ENCODE measurements at regions not wholly inside any gene's neighbourhood (a gene's known extent, or its start where the extent isn't known, plus 50 kb on each side); places are given as distances from the start of the nearest gene placed in this dataset.
A peak's percentile ranks its signal among the peaks of the same experiment; 100 is the strongest.
"Not testable (repeated sequence)": the region's sequence is repeated elsewhere in the genome, so short reads cannot be mapped to it uniquely, and the experiment has no call there.

DNA sequence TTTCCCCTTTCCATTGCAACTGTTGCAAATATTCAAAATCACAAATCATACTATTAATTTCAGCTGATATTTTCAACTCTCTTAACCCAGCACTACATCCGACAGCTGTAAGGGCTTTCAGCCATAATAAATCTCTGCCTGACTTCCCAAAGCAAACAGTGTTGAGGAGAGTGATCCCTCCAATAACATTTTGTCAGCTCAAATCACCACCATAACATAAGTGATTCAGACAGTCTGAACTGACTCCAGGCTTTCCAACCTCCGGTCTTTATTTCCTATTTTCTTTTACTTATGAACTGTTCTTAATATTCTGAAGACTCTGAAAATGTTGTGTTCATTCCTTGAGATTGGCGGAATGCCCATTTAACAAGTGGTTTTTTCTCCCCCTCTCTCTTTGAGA, 1085.9 kb downstream of the GATA3 start:
- no peak for DNase-seq (ENCODE audit: low read depth)

DNA sequence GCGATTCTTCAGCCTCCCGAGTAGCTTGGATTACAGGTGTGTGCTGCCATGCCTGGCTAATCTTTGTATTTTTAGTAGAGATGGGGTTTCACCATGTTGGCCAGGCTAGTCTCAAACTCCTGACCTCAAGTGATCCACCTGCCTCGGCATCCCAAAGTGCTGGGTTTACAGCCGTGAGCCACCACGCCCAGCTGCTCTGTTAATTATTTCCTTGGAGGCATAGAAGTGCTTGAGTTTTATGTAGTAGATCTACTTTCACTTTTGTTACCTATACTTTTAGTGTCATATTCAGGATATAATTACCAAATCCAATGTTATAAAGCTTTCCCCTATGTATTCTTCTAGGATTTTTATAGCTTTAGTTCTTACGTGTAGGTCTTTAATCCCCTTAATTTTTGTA, 1093.0 kb downstream of the GATA3 start:
- DNase-seq (ENCODE audit: low read depth) = no peak

DNA sequence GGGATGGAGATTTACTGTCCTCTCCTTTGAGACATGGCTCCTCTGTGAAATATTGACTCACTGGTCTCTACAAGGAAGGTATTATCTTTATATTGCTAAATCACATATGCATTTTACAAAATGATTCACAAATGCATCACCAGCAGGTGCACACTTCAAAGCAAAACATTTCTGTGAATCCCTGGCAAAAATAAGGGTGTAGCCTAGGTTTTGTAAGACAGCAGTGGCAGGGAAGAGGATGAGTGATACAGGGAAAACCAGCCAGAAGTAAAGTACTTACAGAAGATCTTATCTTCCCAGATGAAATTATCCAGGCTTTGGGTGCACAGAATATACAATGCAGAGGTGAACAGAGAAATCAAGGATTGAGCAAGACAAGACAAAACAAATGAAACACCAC, 1094.6 kb downstream of the GATA3 start:
- DNase-seq (ENCODE audit: low read depth) = no peak

DNA sequence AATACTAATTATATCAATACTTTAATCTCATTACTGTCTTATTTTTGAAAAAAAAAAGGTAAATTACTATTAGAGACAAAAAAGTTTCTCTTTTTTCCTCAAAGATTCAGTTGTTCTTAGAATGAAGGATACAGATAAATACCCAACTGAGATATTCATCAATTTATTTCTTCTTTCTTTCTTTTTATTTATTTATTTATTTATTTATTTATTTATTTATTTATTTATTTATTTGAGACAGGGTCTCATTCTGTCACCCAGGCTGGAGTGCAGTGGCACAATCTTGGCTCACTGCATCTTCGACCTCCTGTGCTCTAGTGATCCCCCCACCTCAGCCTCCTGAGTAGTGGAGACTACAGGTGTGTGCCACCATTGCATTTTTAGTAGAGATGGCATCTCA, 1098.6 kb downstream of the GATA3 start:
- DNase-seq (ENCODE audit: low read depth) = not testable (repeated sequence)

DNA sequence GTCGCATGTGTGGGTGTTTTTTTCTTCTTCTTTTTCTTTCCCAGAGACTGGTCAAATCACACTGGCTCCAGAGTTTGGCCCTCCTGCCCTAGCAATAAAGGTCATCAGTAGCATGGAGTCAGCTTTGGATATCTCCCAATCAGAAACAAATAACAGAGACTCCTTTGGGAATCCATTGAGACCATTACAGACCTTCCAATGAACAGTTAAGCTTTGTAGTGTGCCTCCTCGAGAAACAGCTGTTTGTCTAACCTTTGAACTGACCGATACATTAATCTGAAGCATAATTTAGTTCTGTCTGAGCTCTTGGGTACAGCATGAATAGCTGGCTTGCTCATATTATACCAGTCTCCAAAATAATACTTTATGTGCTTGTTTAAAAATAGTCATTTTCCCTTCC, 1103.2 kb downstream of the GATA3 start:
- DNase-seq (ENCODE audit: low read depth) = no peak

DNA sequence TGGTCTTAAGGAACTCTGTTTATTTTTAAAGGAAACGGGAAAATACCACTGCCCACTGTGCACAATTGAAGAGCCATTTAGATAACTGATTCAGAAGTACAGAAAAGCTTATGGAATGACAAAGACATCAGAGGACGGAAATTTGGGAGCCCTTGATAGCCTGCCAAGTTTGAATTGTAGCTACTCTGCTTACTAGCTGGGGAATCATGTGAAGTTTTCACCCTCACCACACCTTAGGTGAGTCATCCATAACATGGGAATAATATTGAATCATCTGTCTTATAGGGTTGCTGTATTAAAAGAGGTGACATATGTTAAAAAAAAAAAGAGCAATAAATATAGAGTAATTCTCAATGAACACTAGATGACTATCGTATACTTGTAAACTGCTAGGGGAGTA, 1104.2 kb downstream of the GATA3 start:
- DNase-seq (ENCODE audit: low read depth) = no peak

DNA sequence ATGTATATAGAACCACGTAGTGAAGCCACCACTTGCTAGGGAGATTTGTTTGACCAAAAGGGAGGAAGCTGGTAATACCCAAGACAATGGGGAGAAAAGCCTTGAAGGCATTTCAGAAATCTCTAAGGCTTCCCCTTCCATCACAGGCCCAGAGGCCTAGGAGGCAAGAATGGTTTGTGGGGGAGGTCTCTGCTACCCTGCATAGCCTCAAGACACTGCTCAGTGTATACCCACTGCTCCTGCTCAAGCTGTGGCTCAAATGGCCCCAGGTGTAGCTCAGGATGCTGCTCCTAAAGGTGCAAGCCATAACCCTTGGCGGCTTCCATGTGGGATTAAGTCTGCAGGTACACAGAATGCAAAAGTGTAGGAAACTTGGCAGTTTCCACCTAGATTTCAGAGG, 1105.8 kb downstream of the GATA3 start:
- no peak for DNase-seq (ENCODE audit: low read depth)

DNA sequence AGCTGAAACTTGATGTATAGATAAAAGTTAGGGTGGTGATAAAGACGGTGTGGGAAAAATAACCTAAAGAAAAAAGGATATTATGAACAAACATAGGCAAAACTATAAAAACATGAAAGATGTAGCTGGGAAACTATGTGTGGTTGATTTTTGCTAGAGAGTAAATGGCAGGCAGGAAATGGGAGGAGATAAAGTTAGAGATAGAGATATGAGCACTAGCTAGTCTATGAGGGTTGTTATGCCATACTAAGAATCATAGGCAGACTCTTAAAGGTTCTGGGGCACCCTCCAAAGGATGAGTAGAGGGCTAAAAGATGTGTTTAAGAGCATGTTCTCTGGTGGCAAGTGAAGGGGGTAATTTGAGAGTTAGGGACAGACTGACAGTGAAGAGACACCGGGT, 1109.2 kb downstream of the GATA3 start:
- DNase-seq (ENCODE audit: low read depth) = no peak

DNA sequence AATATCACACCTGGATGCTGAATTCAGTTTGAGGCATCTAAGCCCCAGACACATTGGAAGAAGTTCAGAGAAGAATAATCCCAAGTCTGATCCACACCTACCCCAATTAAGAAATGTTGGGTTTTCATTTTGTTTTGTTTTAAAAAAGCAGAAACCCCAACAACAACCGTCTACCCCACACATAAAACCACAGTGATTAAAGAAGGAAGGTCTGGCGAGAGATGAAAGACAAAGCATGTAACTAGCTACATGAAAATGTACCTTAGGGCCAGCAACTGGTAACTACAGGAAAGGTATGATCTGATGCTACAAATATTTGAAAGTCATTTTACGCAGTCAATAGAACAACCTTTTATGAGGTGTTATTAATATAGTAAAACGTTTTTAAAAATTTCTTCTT, 1112.3 kb downstream of the GATA3 start:
- DNase-seq (ENCODE audit: low read depth) = no peak

DNA sequence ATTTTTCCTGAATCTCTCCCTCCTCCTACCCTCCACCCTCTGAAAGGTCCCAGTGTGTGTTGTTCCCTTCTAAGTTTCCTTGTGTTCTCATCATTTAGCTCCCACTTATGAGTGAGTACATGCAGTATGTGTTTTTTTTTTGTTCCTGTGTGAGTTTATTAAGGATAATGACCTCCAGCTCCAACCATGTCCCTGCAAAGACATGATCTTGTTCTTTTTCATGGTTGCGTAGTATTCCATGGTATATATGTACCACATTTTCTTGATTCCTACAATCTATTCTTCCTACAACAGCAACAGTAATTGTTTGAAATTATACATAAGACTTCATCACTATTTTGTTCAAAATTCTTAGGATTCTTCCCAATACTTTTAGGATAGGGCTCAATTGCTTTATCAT, 1117.8 kb downstream of the GATA3 start:
- DNase-seq (ENCODE audit: low read depth) = no peak

DNA sequence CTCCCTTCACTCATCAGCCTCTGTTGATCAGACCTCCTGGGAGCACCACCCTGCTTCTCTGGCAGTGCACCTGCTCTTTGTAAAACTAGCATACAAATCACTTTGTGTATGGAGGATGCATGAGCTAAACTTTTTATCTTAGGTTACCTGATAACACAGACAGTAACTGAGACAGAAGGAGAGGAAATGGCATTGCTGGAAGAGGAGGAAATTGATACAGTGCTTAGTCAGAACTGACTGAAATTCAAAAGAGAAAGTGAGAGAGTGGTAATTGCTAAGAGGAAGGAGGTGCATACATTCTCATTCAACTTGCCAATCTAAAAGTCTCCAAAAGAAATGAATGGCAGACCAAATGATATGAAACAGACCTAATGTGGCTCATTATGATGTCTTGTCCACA, 1120.7 kb downstream of the GATA3 start:
- no peak for DNase-seq (ENCODE audit: low read depth)

DNA sequence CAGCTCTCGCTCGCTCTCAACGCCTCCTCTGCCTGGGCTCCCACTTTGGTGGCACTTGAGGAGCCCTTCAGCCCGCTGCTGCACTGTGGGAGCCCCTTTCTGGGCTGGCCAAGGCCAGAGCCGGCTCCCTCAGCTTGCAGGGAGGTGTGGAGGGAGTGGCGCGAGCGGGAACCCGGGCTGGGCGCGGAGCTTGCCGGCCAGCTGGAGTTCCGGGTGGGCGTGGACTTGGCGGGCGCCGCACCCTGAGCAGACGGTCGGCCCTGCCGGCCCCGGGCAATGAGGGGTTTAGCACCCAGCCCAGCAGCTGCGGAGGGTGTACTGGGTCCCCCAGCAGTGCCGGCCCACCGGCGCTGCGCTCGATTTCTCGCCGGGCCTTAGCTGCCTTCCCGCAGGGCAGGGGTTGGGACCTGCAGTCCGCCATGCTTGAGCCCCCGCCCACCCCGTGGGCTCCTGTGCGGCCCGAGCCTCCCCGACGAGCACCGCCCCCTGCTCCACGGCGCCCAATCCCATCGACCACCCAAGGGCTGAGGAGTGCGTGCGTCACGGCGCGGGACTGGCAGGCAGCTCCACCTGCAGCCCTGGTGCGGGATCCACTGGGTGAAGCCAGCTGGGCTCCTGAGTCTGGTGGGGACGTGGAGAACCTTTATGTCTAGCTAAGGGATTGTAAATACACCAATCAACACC, 1128.9 kb downstream of the GATA3 start:
- not testable (repeated sequence) for DNase-seq (ENCODE audit: low read depth)

DNA sequence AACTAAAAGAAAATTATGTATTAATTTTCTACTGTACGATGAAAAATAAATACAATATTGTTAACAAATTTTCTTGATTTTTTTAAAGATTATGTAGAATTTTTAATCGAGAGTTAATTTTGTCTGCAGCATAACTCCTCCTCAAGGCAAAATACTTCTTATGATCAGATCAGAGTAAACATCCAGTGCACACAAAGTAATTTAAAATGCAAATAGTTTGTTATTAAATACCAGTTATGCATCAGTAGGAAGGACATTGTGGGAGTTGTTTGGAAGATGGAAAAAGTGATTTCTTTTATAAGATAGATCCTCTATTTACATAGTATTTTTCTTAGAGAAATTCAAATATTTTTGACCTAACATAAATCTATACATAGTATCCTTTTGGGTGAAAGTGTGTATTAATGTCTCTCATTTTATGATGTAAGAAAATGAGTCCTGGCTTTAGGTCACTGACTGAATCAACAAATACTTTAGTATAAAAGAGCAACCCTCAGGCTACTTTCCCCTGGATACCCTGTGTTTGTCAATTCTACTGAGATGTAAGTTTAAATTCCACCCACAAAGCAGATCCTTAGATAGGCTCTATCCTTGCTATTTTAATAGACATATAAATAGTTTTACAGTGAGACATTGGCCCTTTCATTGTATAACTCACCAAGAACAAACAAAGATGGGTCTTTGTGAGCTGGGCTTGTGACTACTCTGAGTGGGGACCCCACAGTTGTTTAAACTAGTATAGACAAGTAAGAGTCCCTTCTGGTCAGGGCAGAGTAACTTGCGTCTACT, 1133.7 kb downstream of the GATA3 start:
- DNase-seq (ENCODE audit: low read depth) = no peak

DNA sequence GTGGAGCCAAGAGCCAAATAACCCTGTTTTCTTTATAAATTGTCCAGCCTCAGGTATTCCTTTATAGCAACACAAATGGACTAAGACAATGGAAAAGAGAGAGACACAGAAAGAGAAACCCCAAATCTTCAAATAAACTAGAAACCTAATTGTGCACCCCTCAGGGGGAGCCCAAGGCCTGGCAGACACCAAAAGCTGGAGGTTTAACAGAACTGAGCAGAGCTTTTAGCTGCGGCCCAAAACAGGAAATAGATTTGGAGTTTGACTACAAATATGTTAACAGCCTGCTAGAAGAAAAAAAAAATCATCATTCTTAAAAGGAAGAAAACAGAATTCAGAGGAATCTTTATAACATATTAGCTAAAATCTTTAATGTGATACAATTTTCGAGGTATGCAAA, 1135.0 kb downstream of the GATA3 start:
- no peak for DNase-seq (ENCODE audit: low read depth)

DNA sequence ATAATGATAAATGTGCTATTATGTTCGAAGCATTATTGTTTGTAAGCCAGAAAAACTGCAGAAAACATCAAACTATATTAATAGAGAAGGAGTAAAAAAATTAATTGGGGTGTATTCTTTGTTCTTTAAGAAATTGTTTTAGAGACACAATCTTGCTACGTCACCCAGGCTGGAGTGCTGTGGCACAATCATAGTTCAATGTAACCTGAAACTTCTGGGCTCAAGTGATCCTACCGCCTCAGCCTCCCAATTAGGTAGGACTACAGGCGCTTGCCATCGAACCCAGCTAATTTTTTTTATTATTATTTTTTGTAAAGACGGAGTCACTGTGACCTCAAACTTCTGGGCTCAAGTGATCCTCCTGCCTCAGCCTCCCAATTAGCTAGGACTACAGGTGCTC, 1138.6 kb downstream of the GATA3 start:
- no peak for DNase-seq (ENCODE audit: low read depth)

DNA sequence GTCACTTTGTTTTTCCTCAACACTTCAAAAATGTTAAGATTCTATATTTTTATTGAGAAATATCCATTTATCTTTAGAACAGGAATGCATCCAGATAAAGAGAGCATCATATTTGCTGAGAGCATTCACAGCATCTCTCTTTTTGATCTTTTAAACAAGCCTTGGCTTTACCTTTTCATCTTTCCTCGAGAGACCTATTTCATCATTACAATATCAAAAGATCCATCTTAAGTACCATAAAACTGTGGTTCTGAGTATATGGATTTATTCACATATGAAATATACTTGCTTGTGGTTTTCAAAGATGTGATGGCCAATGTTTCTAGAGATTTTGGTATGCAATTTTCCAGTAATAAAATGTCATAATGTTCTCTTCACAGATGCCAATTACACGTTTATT, 1140.9 kb downstream of the GATA3 start:
- no peak for DNase-seq (ENCODE audit: low read depth)

DNA sequence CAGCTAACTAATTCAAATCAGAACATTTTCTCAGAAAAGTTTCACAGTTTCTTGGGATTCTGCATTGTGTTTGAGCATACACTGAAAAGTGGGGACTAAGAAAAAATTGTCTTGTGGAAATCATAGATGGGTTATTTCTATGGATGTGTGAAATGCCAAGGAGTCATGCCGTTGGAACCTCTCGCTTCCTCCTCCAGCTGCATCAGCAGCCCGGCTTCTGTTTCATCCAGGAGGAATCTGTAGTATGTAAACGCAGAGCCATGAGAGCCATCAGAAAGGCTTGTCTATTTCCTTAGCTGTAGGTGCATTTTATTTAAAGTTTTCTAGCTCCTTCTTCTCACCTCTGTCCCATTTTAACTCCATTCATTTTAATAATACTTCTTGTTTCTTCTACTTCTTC, 1144.1 kb downstream of the GATA3 start:
- DNase-seq (ENCODE audit: low read depth) = no peak

DNA sequence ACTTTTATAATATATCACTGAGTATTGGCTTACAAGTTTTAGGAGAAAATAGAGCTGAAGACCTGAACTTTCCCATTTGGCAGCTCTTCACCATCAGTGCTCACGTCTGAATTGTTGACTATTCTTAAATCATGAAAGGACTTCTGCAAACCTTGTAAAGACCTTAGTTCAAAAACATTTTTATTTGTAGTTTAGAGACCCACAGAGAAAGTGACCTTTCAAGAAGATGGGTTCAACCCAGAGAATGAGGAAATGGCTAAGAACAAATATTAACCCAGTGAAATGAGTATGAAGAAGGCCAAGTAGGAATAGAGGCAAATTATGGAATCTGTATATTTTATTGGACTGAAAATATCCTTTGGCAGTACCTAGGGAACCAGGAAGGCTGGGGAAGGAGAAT, 1151.1 kb downstream of the GATA3 start:
- no peak for DNase-seq (ENCODE audit: low read depth)

DNA sequence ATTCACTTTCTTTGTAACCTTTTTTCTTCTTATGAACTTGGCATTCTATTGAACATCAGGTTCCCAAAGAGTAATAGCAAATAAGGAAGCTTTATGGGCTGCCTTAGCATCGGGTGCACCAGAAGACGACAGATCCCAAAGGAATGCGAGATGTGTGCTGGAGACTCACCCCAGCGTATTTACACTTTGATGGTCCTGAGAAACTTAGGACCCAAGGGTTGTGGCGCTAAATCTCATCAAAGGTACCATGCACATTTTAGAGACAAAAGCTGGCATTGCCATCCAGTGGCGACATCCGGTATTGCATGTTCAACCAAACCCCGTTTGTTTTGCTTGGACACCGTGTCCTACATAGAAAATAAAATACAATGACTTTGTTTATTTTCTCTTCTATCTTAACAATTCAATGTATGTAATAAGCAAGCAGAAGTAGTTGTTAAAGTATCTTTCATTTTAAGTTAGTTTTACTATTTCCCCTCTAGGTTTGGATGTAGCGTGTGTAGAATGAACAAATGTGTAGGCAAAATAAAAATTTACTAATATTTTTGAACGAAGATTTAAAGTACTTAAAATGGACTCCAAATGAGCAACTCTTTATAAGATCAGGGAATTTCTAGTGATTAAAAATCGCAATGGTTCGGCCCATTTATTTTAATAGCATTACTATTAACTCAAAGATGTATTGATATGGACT, 1154.8 kb downstream of the GATA3 start:
- peak; percentile 74 for DNase-seq (ENCODE audit: low read depth)

DNA sequence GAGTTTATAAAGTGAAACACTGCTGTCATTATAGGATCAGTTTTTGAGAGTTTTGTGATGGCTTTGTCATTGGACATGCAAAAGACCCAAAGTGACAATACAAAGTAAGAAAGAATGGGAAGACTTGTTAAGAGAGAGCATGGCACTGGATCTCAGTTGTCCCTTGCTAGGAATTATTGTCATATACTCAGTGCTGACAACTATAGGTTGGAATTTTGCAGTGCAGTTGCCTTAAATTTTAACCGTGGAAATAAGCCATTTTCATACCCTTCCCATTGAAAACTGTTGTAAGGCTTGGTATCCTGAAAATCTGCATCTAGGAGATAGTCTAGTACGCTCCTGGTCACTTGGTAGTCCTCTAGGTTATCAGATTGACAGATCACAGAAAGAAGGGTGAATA, 1156.7 kb downstream of the GATA3 start:
- DNase-seq (ENCODE audit: low read depth) = no peak

DNA sequence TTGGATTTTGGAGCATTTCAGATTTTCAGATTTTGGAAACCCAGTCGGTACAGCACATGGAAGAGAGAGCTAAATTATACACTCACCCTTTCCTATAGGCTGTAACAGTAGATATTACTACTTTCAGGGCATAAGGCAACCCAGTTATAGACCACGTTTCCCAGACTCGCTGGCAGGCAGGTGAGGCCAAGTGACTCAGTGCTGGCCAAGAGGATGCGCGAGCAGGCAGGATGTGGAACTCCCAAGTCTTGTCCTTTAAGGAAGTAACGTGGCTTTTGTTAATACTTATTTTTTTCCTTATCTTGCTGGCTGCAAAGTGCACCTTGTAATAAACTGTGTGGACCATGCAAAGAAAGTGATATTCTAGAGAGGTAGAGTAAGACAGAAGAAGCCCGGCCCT, 1160.1 kb downstream of the GATA3 start:
- DNase-seq (ENCODE audit: low read depth) = no peak

DNA sequence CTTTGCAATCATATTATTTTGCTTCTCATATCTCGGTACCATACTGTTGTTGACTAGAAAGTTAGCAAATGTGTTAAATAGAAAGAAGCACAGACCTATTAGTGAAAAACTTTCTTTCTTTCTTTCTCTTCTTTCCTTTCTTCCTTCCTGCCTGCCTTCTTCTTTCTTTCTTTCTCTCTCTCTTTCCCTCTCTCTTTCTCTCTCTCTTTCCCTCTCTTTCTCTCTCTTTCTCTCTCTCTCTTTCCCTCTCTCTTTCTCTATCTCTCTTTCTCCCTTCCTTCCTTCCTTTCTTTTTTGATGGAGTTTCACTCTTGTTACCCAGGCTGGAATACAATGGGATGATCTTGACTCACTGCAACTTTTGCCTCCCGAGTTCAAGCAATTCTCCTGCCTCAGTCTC, 1160.6 kb downstream of the GATA3 start:
- no peak for DNase-seq (ENCODE audit: low read depth)

DNA sequence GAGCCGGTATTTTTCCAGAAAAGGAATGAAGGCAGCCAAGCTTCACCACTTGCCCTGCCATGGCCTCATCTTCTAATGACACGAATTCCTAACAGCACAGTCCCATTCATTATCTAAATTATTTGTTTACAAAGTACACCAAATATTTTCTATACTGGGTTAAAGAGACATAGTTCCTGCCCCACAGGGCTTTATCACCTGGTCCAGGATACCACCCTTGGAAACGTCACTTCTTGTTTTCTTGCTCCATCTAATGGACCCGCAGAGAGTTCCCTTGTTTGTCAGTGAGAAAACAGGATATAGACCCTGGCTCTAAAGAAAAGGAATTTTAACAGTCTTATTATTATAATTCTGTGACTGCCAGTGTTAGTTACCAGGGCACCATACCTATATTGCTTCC, 1165.4 kb downstream of the GATA3 start:
- DNase-seq (ENCODE audit: low read depth) = no peak

All from activated T-cell treated with anti-CD3 and anti-CD28 coated beads for 48 hours (primary cell).